IMR-90 (cell line): ENCODE measurements at regions not wholly inside any gene's neighbourhood (a gene's known extent, or its start where the extent isn't known, plus 50 kb on each side); places are given as distances from the start of the nearest gene placed in this dataset.

Experiments
- ATAC-seq: fragments of 200-7000 bp; cut with Tn5 transposase; 2 replicates; pipeline ENCODE4 v1.9.1; 2020; ENCODE audit warnings: low read depth, mild to moderate bottlenecking, moderate library complexity
- BruUV-seq: library from RNA; stranded (reverse); fragments of 400-500 nt; replicated peaks from 2 replicates; lab custom pipeline; 2021; lab: Mats Ljungman, UMichigan
- CTCF ChIA-PET: fragments of 300-600 bp; formaldehyde crosslinking; extraction: SDS; loops from one replicate; lab custom pipeline; 2021; ENCODE audit warnings: antibody characterized with exemption; lab: Yijun Ruan, JAX
- POLR2A ChIA-PET: fragments of 300-600 bp; sonication (Branson Sonifier 250); formaldehyde crosslinking; loops from one replicate; lab custom pipeline; 2022; ENCODE audit warnings: antibody characterized with exemption; ENCODE audit not compliant: unreplicated experiment; lab: Charles Lee
- DNase-seq: peaks from one replicate; pipeline ENCODE4 v3.0.0; 2013
- H2AFZ ChIP-seq: replicated peaks from 2 replicates; pipeline ENCODE3; 2013; ENCODE audit warnings: low read length, mild to moderate bottlenecking; ENCODE audit not compliant: poor library complexity
- H2AK5ac ChIP-seq: 2 replicates; pipeline ENCODE4 v1.6.1; 2013; ENCODE audit warnings: low read depth, low read length, inconsistent platforms
- H2AK9ac ChIP-seq: replicated peaks from 2 replicates; pipeline ENCODE3; 2013; ENCODE audit warnings: mild to moderate bottlenecking, low read depth, low read length, moderate library complexity; ENCODE audit not compliant: poor library complexity
- H2BK120ac ChIP-seq: 2 replicates; pipeline ENCODE4 v1.6.1; 2013; ENCODE audit warnings: low read depth, low read length, inconsistent platforms
- H2BK15ac ChIP-seq: 3 replicates; pipeline ENCODE4 v1.6.1; 2013; ENCODE audit warnings: low read depth, low read length, inconsistent platforms
- H2BK20ac ChIP-seq: 2 replicates; pipeline ENCODE4 v1.6.1; 2013; ENCODE audit warnings: low read depth, mild to moderate bottlenecking, inconsistent platforms, low read length, moderate library complexity
- H2BK5ac ChIP-seq: 2 replicates; pipeline ENCODE4 v1.6.1; 2013; ENCODE audit warnings: mild to moderate bottlenecking, low read depth, low read length, inconsistent platforms; ENCODE audit not compliant: poor library complexity, severe bottlenecking
- H3K14ac ChIP-seq: replicated peaks from 2 replicates; pipeline ENCODE4 v1.6.1; 2013; ENCODE audit warnings: low read depth, low read length, inconsistent platforms
- H3K18ac ChIP-seq: 2 replicates; pipeline ENCODE4 v1.6.1; 2013; ENCODE audit warnings: low read depth, low read length, control low read depth
- H3K23ac ChIP-seq: 2 replicates; pipeline ENCODE4 v1.6.1; 2013; ENCODE audit warnings: low read depth, low read length, inconsistent platforms
- H3K27ac ChIP-seq: 2 replicates; pipeline ENCODE4 v1.5.1; 2013; ENCODE audit warnings: mild to moderate bottlenecking, control low read depth, low read length; ENCODE audit not compliant: insufficient read depth
- H3K27me3 ChIP-seq: 2 replicates; pipeline ENCODE4 v1.6.1; 2013; ENCODE audit warnings: low read length; ENCODE audit not compliant: control insufficient read depth, insufficient read depth
- H3K36me3 ChIP-seq: 2 replicates; pipeline ENCODE4 v1.6.1; 2013; ENCODE audit warnings: low read length, mixed read lengths; ENCODE audit not compliant: control insufficient read depth, insufficient read depth
- H3K4ac ChIP-seq: 2 replicates; pipeline ENCODE4 v1.6.1; 2013; ENCODE audit warnings: low read depth, low read length, inconsistent platforms
- H3K4me1 ChIP-seq: 2 replicates; pipeline ENCODE4 v1.6.1; 2013; ENCODE audit warnings: low read length, mixed read lengths; ENCODE audit not compliant: control insufficient read depth, insufficient read depth
- H3K4me2 ChIP-seq: 2 replicates; pipeline ENCODE4 v1.6.1; 2013; ENCODE audit warnings: low read depth, mild to moderate bottlenecking, control low read depth, low read length, moderate library complexity
- H3K4me3 ChIP-seq: 2 replicates; pipeline ENCODE4 v1.5.1; 2013; ENCODE audit warnings: low read depth, mild to moderate bottlenecking, control low read depth, low read length, moderate library complexity; ENCODE audit not compliant: insufficient read depth
- H3K56ac ChIP-seq: 2 replicates; pipeline ENCODE4 v1.6.1; 2013; ENCODE audit warnings: low read length, inconsistent platforms; ENCODE audit not compliant: insufficient read depth; ENCODE audit errors: extremely low read depth
- H3K79me1 ChIP-seq, 2 experiments: 2 replicates each; pipeline ENCODE4 v1.6.1; 2013; ENCODE audit warnings: low read length in 2 of 2, inconsistent platforms in 1 of 2, low read depth in 1 of 2
- H3K9ac ChIP-seq: 2 replicates; pipeline ENCODE4 v1.6.1; 2013; ENCODE audit warnings: low read depth, low read length, control low read depth
- H3K9me1 ChIP-seq: 2 replicates; pipeline ENCODE4 v1.6.1; 2013; ENCODE audit warnings: low read length, inconsistent platforms; ENCODE audit not compliant: insufficient read depth
- H3K9me3 ChIP-seq: 2 replicates; pipeline ENCODE4 v1.6.1; 2013; ENCODE audit warnings: low read length; ENCODE audit not compliant: control insufficient read depth, insufficient read depth
- H4K20me1 ChIP-seq: 2 replicates; pipeline ENCODE4 v1.6.1; 2013; ENCODE audit warnings: low read length, inconsistent platforms; ENCODE audit not compliant: insufficient read depth
- H4K5ac ChIP-seq: 2 replicates; pipeline ENCODE4 v1.6.1; 2013; ENCODE audit warnings: mild to moderate bottlenecking, low read depth, low read length, control low read depth
- H4K8ac ChIP-seq, 2 experiments: 2 replicates each; pipeline ENCODE4 v1.6.1; 2013; ENCODE audit warnings: low read depth in 2 of 2, low read length in 2 of 2, control low read depth in 1 of 2, inconsistent platforms in 1 of 2
- H4K91ac ChIP-seq: 2 replicates; pipeline ENCODE4 v1.6.1; 2013; ENCODE audit warnings: low read depth, low read length, inconsistent platforms; ENCODE audit not compliant: insufficient read depth
- BHLHE40 ChIP-seq: fragments of 150-350 bp; IDR thresholded peaks from 2 replicates; pipeline ENCODE4 v1.6.1; 2016; ENCODE audit warnings: mild to moderate bottlenecking, low read depth, low read length
- CEBPB ChIP-seq: IDR thresholded peaks from 2 replicates; pipeline ENCODE4 v1.6.1; 2012; ENCODE audit warnings: low read depth, low read length, improper control_type of control experiment
- CHD1 ChIP-seq: IDR thresholded peaks from 2 replicates; pipeline ENCODE4 v1.6.1; 2012; ENCODE audit warnings: low read depth, low read length, improper control_type of control experiment
- CTCF ChIP-seq: conservative IDR thresholded peaks from 2 replicates; pipeline ENCODE4 v1.5.1; 2012; ENCODE audit warnings: mild to moderate bottlenecking, low read depth, low read length, improper control_type of control experiment
- ELK1 ChIP-seq: fragments of 150-350 bp; IDR thresholded peaks from 2 replicates; pipeline ENCODE4 v1.6.1; 2016; ENCODE audit warnings: low read depth, mild to moderate bottlenecking, low read length, moderate library complexity, borderline replicate concordance
- FOS ChIP-seq: fragments of 150-350 bp; IDR thresholded peaks from 2 replicates; pipeline ENCODE4 v1.6.1; 2016; ENCODE audit warnings: low read depth, low read length
- MAFK ChIP-seq: IDR thresholded peaks from 2 replicates; pipeline ENCODE4 v1.6.1; 2012; ENCODE audit warnings: low read depth, low read length, improper control_type of control experiment
- MAZ ChIP-seq: IDR thresholded peaks from 2 replicates; pipeline ENCODE4 v1.6.1; 2012; ENCODE audit warnings: low read depth, mild to moderate bottlenecking, low read length, improper control_type of control experiment, moderate library complexity, borderline replicate concordance
- MXI1 ChIP-seq: IDR thresholded peaks from 2 replicates; pipeline ENCODE4 v1.6.1; 2012; ENCODE audit warnings: low read depth, mild to moderate bottlenecking, low read length, moderate library complexity, borderline replicate concordance
- NFE2L2 ChIP-seq: fragments of 150-350 bp; IDR thresholded peaks from 2 replicates; pipeline ENCODE4 v1.6.1; 2016; ENCODE audit warnings: low read depth, mild to moderate bottlenecking, low read length
- POLR2A ChIP-seq: IDR thresholded peaks from 2 replicates; pipeline ENCODE4 v1.6.1; 2012; ENCODE audit warnings: mild to moderate bottlenecking, low read depth, low read length
- RAD21 ChIP-seq: IDR thresholded peaks from 2 replicates; pipeline ENCODE4 v1.6.1; 2012; ENCODE audit warnings: low read length, improper control_type of control experiment
- RCOR1 ChIP-seq: IDR thresholded peaks from 2 replicates; pipeline ENCODE4 v1.6.1; 2012; ENCODE audit warnings: mild to moderate bottlenecking, low read length, improper control_type of control experiment; ENCODE audit not compliant: insufficient replicate concordance
- RFX5 ChIP-seq: IDR thresholded peaks from 2 replicates; pipeline ENCODE4 v1.8.0; 2012; ENCODE audit warnings: low read depth, mild to moderate bottlenecking, low read length, moderate library complexity
- SMC3 ChIP-seq: fragments of 150-350 bp; IDR thresholded peaks from 2 replicates; pipeline ENCODE4 v1.6.1; 2016; ENCODE audit warnings: low read depth, mild to moderate bottlenecking, antibody characterized with exemption, low read length, moderate library complexity
- USF2 ChIP-seq: fragments of 150-350 bp; IDR thresholded peaks from 2 replicates; pipeline ENCODE4 v1.6.1; 2017; ENCODE audit warnings: mild to moderate bottlenecking, antibody characterized with exemption, low read length, low read depth
- WGBS, 2 experiments: methylation state at CpG; one replicate each; pipeline versions ENCODE4 v1.1.5 to v1.1.7; 2013; ENCODE audit warnings: missing lambda C conversion rate in 2 of 2; ENCODE audit not compliant: insufficient read length in 1 of 2; ENCODE audit errors: extremely low coverage in 2 of 2; 5-methylcytosine and 5-hydroxymethylcytosine counted together
- dilution Hi-C: fragments of 300-500 bp; cut with HindIII; formaldehyde crosslinking; loops from one replicate; pipeline ENCODE4 v1.14.3; 2018; ENCODE audit warnings: low sequenced_read_pairs; ENCODE audit not compliant: unreplicated experiment
- in situ Hi-C: fragments of 300-500 bp; cut with MboI; formaldehyde crosslinking; loops from 3 replicates; pipeline ENCODE4 v1.14.3; 2019; ENCODE audit warnings: low sequenced_read_pairs, inconsistent platforms, mixed read lengths
- intact Hi-C: fragments of 100-400 bp; cut with micrococcal nuclease; formaldehyde crosslinking; loops from 2 replicates; pipeline ENCODE4 v1.10.0; 2022

GRCh38 chr5:124420952-124421351 lies 325.5 kb downstream of the ZNF608 start:
- Histone ChIP-seq H3K27ac (no peak overlapping the region), H2BK120ac (no peak overlapping the region), H2BK20ac (no peak overlapping the region), H3K4me1 (no peaks in the 10 kb centered on the region), H3K9me3 (peaks cover 2% of the 10 kb centered on the region; the same call in 1 of the 2 replicates), H4K91ac (no peak overlapping the region), H3K4ac (no peak overlapping the region), H3K9me1 (peaks cover 4% of the 10 kb centered on the region; the same call in 1 of the 2 replicates), H2BK15ac (no peak overlapping the region), H3K23ac (no peak overlapping the region), H3K36me3 (no peaks in the 10 kb centered on the region), H2BK5ac (no peak overlapping the region), H3K27me3 (peaks cover 4% of the 10 kb centered on the region; the same call in 1 of the 2 replicates), H3K79me1 (no peaks in the 10 kb centered on the region), H4K5ac (no peak overlapping the region), H2AK9ac (no peak overlapping the region), H3K4me2 (no peak overlapping the region), H2AFZ (peak overlapping the region; percentile 41), H3K14ac (no peak overlapping the region), H4K20me1 (no peaks in the 10 kb centered on the region), H3K4me3 (no peak overlapping the region), H4K8ac (no peak overlapping the region), H3K18ac (no peak overlapping the region), H3K56ac (no peak overlapping the region), H3K9ac (no peak overlapping the region), H2AK5ac (no peak overlapping the region)
- dilution Hi-C loops: no loop called here
- ChIA-PET CTCF (no interaction called here), POLR2A (no interaction called here)
- TF ChIP-seq MAZ (no peak), CEBPB (no peak), RFX5 (no peak), RAD21 (no peak), CTCF (no peak), USF2 (no peak), ELK1 (no peak), RCOR1 (no peak), BHLHE40 (no peak), MAFK (no peak), CHD1 (no peak), MXI1 (no peak), POLR2A (no peak), FOS (no peak), NFE2L2 (no peak), SMC3 (no peak)
- in situ Hi-C loops: no loop called here
- ATAC-seq (no peak), DNase-seq (no peak)
- WGBS, 2 experiments: no CpG with 5 or more reads among the region's 2 CpGs
- intact Hi-C loops: no loop called here
- no TSS peak for BruUV-seq
